OCI-LY3 (cell line): ENCODE measurements at regions not wholly inside any gene's neighbourhood (a gene's known extent, or its start where the extent isn't known, plus 50 kb on each side); places are given as distances from the start of the nearest gene placed in this dataset.

Source experiments
- H2AFZ ChIP-seq: fragments of 200-600, 300-600 bp; shearing (Covaris generic); 2 replicates; pipeline ENCODE4 v1.6.0; 2014; ENCODE audit warnings: antibody characterized with exemption, low read depth, low read length
- H3K27ac ChIP-seq: fragments of 200-600, 300-600 bp; sonication (generic); 2 replicates; pipeline ENCODE4 v1.5.1; 2014; ENCODE audit warnings: mild to moderate bottlenecking, low read length, moderate library complexity, mixed read lengths
- H3K27me3 ChIP-seq: fragments of 200-600, 300-600 bp; sonication (generic); 2 replicates; pipeline ENCODE4 v1.6.1; 2014; ENCODE audit warnings: low read depth, low read length, mixed read lengths
- H3K36me3 ChIP-seq: fragments of 200-600, 300-600 bp; sonication (generic); replicated peaks from 2 replicates; pipeline ENCODE3; 2014; ENCODE audit warnings: low read depth, low read length, mixed read lengths
- H3K4me1 ChIP-seq: fragments of 300-600, 200-600 bp; sonication (generic); 2 replicates; pipeline ENCODE4 v1.6.1; 2014; ENCODE audit warnings: low read length, mixed read lengths
- H3K4me2 ChIP-seq: fragments of 200-600, 300-600 bp; sonication (generic); 2 replicates; pipeline ENCODE4 v1.6.1; 2014; ENCODE audit warnings: low read length, mixed read lengths
- H3K4me3 ChIP-seq: fragments of 300-600, 200-600 bp; sonication (generic); 2 replicates; pipeline ENCODE4 v1.5.1; 2014; ENCODE audit warnings: antibody characterized with exemption, mild to moderate bottlenecking, low read length, moderate library complexity
- H3K79me2 ChIP-seq: fragments of 300-600, 200-600 bp; shearing (Covaris generic); 2 replicates; pipeline ENCODE4 v1.6.1; 2014; ENCODE audit warnings: mild to moderate bottlenecking, low read length, mixed read lengths
- H3K9ac ChIP-seq: fragments of 300-600, 200-600 bp; shearing (Covaris generic); 2 replicates; pipeline ENCODE4 v1.6.0; 2014; ENCODE audit warnings: mild to moderate bottlenecking, low read length, moderate library complexity
- H3K9me3 ChIP-seq: fragments of 200-600, 300-600 bp; shearing (Covaris generic); 2 replicates; pipeline ENCODE4 v1.6.1; 2014; ENCODE audit warnings: low read length, mixed read lengths; ENCODE audit not compliant: insufficient read depth
- H4K20me1 ChIP-seq: fragments of 200-600, 300-600 bp; sonication (generic); 2 replicates; pipeline ENCODE4 v1.6.1; 2016; ENCODE audit warnings: low read length, mixed read lengths; ENCODE audit not compliant: insufficient read depth
- CTCF ChIP-seq: fragments of 200-600, 300-600 bp; sonication (generic); IDR thresholded peaks from 2 replicates; pipeline ENCODE4 v1.5.1; 2014; ENCODE audit warnings: antibody characterized with exemption, low read length, low read depth
- EZH2phosphoT487 ChIP-seq: fragments of 200-600 bp; shearing (Covaris generic); IDR thresholded peaks from 2 replicates; pipeline ENCODE4 v1.6.1; 2018; ENCODE audit warnings: antibody characterized with exemption, mixed run types, low read depth

GRCh38 chr3:193875601-193876321 lies 260.2 kb upstream of the HES1 start:
- Histone ChIP-seq H3K4me2 (no peak overlapping the region), H3K79me2 (no peaks in the 10 kb centered on the region), H3K9me3 (no peaks in the 10 kb centered on the region), H3K36me3 (no peaks in the 10 kb centered on the region), H2AFZ (no peak overlapping the region), H3K4me3 (no peak overlapping the region), H3K4me1 (peaks cover 21% of the 10 kb centered on the region), H3K27ac (no peak overlapping the region), H4K20me1 (no peaks in the 10 kb centered on the region), H3K9ac (no peak overlapping the region), H3K27me3 (peaks cover 6% of the 10 kb centered on the region)
- TF ChIP-seq EZH2phosphoT487 (no peak), CTCF (no peak)

- Histone ChIP-seq H4K20me1 (no peaks in the 10 kb centered on the region), H3K9ac (no peak overlapping the region), H3K4me3 (peak overlapping the region; percentile 48), H3K4me1 (peaks cover 16% of the 10 kb centered on the region), H3K79me2 (no peaks in the 10 kb centered on the region), H3K4me2 (peak overlapping the region; percentile 67), H3K36me3 (no peaks in the 10 kb centered on the region), H2AFZ (peak overlapping the region; percentile 82), H3K9me3 (no peaks in the 10 kb centered on the region), H3K27ac (no peak overlapping the region), H3K27me3 (peaks cover 6% of the 10 kb centered on the region)
- no peak for TF ChIP-seq EZH2phosphoT487
These were observed 256.7 kb upstream of the HES1 start for GRCh38 chr3:193879099-193879863.

GRCh38 chr3:193879864-193880242 lies 256.1 kb upstream of the HES1 start:
- TF ChIP-seq CTCF: no peak
- no peak for TF ChIP-seq EZH2phosphoT487
- H3K4me1 ChIP-seq: peaks cover 16% of the 10 kb centered on the region
- H3K9ac ChIP-seq: no peak overlapping the region
- H3K27me3 ChIP-seq: peaks cover 6% of the 10 kb centered on the region
- no peak overlapping the region for H3K27ac ChIP-seq
- H4K20me1 ChIP-seq: no peaks in the 10 kb centered on the region
- H3K4me3 ChIP-seq: no peak overlapping the region
- no peak overlapping the region; the same call in 1 of the 2 replicates for H2AFZ ChIP-seq
- H3K79me2 ChIP-seq: no peaks in the 10 kb centered on the region
- no peaks in the 10 kb centered on the region for H3K36me3 ChIP-seq
- no peaks in the 10 kb centered on the region for H3K9me3 ChIP-seq
- H3K4me2 ChIP-seq: no peak overlapping the region

GRCh38 chr3:193882091-193882490 lies 253.9 kb upstream of the HES1 start:
- no peak overlapping the region for H2AFZ ChIP-seq
- no peak overlapping the region for H3K9ac ChIP-seq
- H3K4me2 ChIP-seq: no peak overlapping the region
- no peak overlapping the region for H3K4me3 ChIP-seq
- H3K9me3 ChIP-seq: no peaks in the 10 kb centered on the region
- H4K20me1 ChIP-seq: no peaks in the 10 kb centered on the region
- H3K4me1 ChIP-seq: peaks cover 13% of the 10 kb centered on the region
- no peak for TF ChIP-seq CTCF
- no peak for TF ChIP-seq EZH2phosphoT487
- H3K79me2 ChIP-seq: no peaks in the 10 kb centered on the region
- no peak overlapping the region for H3K27ac ChIP-seq
- peaks cover 6% of the 10 kb centered on the region for H3K27me3 ChIP-seq
- no peaks in the 10 kb centered on the region for H3K36me3 ChIP-seq
